Hepatocyte (in vitro differentiated cells): ENCODE measurements at regions not wholly inside any gene's neighbourhood (a gene's known extent, or its start where the extent isn't known, plus 50 kb on each side); places are given as distances from the start of the nearest gene placed in this dataset.

Source experiments
- DNase-seq: peaks from one replicate; pipeline ENCODE4 v3.0.0-alpha.2; 2016; ENCODE audit warnings: low spot score
- H2AFZ ChIP-seq: fragments of 200-600 bp; sonication (generic); 2 replicates; pipeline ENCODE4 v1.6.0; 2016; ENCODE audit warnings: antibody characterized with exemption, mild to moderate bottlenecking
- H3K27ac ChIP-seq: fragments of 200-600 bp; sonication (generic); 2 replicates; pipeline ENCODE4 v1.5.1; 2016; ENCODE audit warnings: mild to moderate bottlenecking
- H3K27me3 ChIP-seq: fragments of 200-600 bp; sonication (generic); 2 replicates; pipeline ENCODE4 v1.6.1; 2016
- H3K36me3 ChIP-seq: fragments of 200-600 bp; sonication (generic); replicated peaks from 2 replicates; pipeline ENCODE4 v1.5.1; 2016; ENCODE audit warnings: low read depth; ENCODE audit not compliant: insufficient read depth
- H3K4me1 ChIP-seq: fragments of 200-600 bp; sonication (generic); 2 replicates; pipeline ENCODE4 v1.5.1; 2016; ENCODE audit warnings: mild to moderate bottlenecking, moderate library complexity; ENCODE audit not compliant: insufficient read depth
- H3K4me2 ChIP-seq: fragments of 200-600 bp; sonication (generic); 2 replicates; pipeline ENCODE4 v1.6.0; 2016
- H3K4me3 ChIP-seq: fragments of 200-600 bp; sonication (generic); 2 replicates; pipeline ENCODE4 v1.5.1; 2016; ENCODE audit warnings: mild to moderate bottlenecking
- H3K79me2 ChIP-seq: fragments of 200-600 bp; sonication (generic); 2 replicates; pipeline ENCODE4 v1.6.0; 2017; ENCODE audit warnings: mild to moderate bottlenecking
- H3K9me2 ChIP-seq: fragments of 200-600 bp; sonication (generic); replicated peaks from 2 replicates; pipeline ENCODE4 v1.6.0; 2017; ENCODE audit warnings: mild to moderate bottlenecking; ENCODE audit not compliant: insufficient read depth
- H3K9me3 ChIP-seq: fragments of 200-600 bp; sonication (generic); 2 replicates; pipeline ENCODE4 v1.5.1; 2016; ENCODE audit warnings: low read depth, mild to moderate bottlenecking
- H4K20me1 ChIP-seq: fragments of 200-600 bp; sonication (generic); 2 replicates; pipeline ENCODE4 v1.6.0; 2016; ENCODE audit warnings: mild to moderate bottlenecking; ENCODE audit not compliant: insufficient read depth, poor library complexity, severe bottlenecking
- EZH2 ChIP-seq: fragments of 200-600 bp; sonication (generic); IDR thresholded peaks from 2 replicates; pipeline ENCODE4 v1.6.1; 2016; ENCODE audit warnings: antibody characterized with exemption, mild to moderate bottlenecking, borderline replicate concordance
- EZH2phosphoT487 ChIP-seq: fragments of 200-600 bp; sonication (generic); IDR thresholded peaks from one replicate; pipeline ENCODE4 v1.6.1; 2018; ENCODE audit warnings: antibody characterized with exemption, mild to moderate bottlenecking, low read depth, moderate library complexity; ENCODE audit not compliant: unreplicated experiment, severe bottlenecking
- WGBS: methylation state at CpG from one replicate; pipeline ENCODE4 v1.1.6; 2016; ENCODE audit warnings: low lambda C conversion rate; ENCODE audit errors: missing lambda C conversion rate; 5-methylcytosine and 5-hydroxymethylcytosine counted together
- TF ChIP-seq, protein P1 (sequence below): fragments of 200-600 bp; sonication (generic); IDR thresholded peaks from 2 replicates; pipeline ENCODE4 v1.5.1; 2016; ENCODE audit warnings: antibody characterized with exemption, mild to moderate bottlenecking; ENCODE audit not compliant: poor library complexity

DNA sequence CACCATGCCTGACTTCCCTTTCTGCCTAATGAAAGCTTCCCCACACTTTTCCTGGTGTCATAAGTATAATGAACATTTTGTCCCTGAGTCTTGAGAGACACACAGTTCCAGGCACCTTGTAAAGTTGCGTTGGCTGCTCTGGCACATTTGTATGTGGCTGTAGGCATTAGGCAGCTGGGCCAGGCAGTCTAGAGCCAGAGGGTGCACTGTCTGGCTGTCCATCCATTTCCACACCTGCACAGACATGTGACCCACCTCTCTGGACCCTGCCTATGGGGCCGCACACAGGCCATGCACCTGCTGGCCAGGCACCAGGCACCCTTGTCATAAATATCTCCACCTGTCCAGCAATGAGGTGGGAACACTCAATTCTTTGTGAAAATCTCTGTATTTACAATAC is 54.7 kb upstream of the ANTXRL start:
- Histone ChIP-seq H3K4me3 (no peak overlapping the region), H3K27me3 (no peaks in the 10 kb centered on the region), H2AFZ (no peak overlapping the region), H4K20me1 (no peaks in the 10 kb centered on the region), H3K4me2 (no peak overlapping the region), H3K27ac (no peak overlapping the region), H3K9me3 (no peaks in the 10 kb centered on the region), H3K79me2 (no peaks in the 10 kb centered on the region), H3K4me1 (no peaks in the 10 kb centered on the region), H3K9me2 (no peaks in the 10 kb centered on the region), H3K36me3 (no peaks in the 10 kb centered on the region)
- no peak for DNase-seq
- no peak for TF ChIP-seq EZH2phosphoT487
- TF ChIP-seq EZH2: no peak
- TF ChIP-seq, protein P1, sequence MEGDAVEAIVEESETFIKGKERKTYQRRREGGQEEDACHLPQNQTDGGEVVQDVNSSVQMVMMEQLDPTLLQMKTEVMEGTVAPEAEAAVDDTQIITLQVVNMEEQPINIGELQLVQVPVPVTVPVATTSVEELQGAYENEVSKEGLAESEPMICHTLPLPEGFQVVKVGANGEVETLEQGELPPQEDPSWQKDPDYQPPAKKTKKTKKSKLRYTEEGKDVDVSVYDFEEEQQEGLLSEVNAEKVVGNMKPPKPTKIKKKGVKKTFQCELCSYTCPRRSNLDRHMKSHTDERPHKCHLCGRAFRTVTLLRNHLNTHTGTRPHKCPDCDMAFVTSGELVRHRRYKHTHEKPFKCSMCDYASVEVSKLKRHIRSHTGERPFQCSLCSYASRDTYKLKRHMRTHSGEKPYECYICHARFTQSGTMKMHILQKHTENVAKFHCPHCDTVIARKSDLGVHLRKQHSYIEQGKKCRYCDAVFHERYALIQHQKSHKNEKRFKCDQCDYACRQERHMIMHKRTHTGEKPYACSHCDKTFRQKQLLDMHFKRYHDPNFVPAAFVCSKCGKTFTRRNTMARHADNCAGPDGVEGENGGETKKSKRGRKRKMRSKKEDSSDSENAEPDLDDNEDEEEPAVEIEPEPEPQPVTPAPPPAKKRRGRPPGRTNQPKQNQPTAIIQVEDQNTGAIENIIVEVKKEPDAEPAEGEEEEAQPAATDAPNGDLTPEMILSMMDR: no peak
- 90% methylated on average over 2 of the region's 2 CpGs for WGBS

DNA sequence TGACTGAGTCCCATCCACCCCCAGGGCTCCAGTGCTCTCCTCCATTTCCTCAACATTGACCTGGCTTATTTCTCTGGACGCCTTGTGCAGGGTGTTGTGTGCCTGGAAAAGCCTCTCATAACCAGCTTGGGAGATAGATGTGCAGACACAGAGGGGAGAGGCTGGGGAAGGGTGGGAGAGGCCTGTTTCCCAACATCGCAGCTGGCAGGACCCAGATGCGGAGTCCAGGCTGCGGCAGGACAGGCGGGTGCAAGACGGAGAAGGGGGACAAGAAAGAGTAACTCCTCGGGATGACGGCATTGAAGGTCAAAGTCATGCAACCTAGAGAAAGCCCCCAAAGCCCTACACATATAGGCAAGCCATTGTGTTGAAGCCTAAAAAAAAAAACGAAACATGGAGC is 54.1 kb upstream of the ANTXRL start:
- WGBS: 87% methylated on average over 9 of the region's 9 CpGs
- Histone ChIP-seq H3K27ac (no peak overlapping the region), H4K20me1 (no peaks in the 10 kb centered on the region), H3K27me3 (no peaks in the 10 kb centered on the region), H3K79me2 (no peaks in the 10 kb centered on the region), H3K36me3 (no peaks in the 10 kb centered on the region), H3K9me2 (no peaks in the 10 kb centered on the region), H3K4me3 (no peak overlapping the region), H3K9me3 (no peaks in the 10 kb centered on the region), H3K4me1 (no peaks in the 10 kb centered on the region), H3K4me2 (no peak overlapping the region), H2AFZ (no peak overlapping the region)
- DNase-seq: no peak
- TF ChIP-seq, protein P1: no peak
- no peak for TF ChIP-seq EZH2
- no peak for TF ChIP-seq EZH2phosphoT487

DNA sequence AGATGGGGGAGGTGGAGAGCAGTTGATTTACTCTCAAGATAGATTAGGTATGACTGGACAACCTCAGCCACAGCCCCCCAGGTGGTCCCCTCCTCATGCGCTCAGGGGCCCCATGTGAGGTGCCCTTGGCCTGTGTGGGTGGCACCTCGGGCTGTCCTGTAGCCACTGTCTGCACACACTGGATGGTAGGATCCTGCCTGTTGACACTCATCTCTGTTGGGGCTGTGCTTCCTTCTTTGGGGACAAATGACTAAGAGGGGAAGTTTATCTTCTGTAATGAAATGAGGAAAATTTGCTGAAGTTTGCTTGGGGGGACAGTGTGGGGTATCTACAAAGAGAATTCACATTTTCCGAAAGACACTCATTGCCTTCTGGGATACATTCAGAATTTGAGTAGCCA is 53.6 kb upstream of the ANTXRL start:
- TF ChIP-seq EZH2phosphoT487 (no peak), EZH2 (no peak)
- TF ChIP-seq, protein P1: no peak
- Histone ChIP-seq H3K27me3 (no peaks in the 10 kb centered on the region), H3K79me2 (no peaks in the 10 kb centered on the region), H3K9me3 (no peaks in the 10 kb centered on the region), H3K27ac (no peak overlapping the region), H3K36me3 (no peaks in the 10 kb centered on the region), H3K9me2 (no peaks in the 10 kb centered on the region), H3K4me3 (no peak overlapping the region), H3K4me1 (no peaks in the 10 kb centered on the region), H4K20me1 (no peaks in the 10 kb centered on the region), H3K4me2 (no peak overlapping the region), H2AFZ (no peak overlapping the region)
- 85% methylated on average over 3 of the region's 3 CpGs for WGBS
- DNase-seq: no peak

DNA sequence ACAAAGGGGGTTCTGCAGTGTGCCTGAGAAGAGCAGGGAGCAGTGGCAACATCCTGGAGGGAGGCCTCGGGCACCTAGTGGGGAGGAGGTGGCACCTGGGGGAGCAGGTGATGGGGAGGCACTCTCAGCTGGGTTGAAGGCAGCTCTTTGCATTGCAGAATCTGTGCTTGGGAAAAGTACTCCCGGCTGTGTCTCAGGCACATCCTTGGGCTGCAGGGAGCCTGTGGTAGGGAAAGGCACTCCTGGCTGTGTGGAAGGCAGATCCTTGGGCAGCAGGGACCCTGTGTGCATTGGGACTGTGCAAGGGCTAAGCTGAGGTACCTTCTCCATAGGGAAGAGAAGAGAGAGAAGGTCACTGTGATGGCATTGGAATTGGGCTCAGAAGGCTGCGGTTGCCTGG is 52.8 kb upstream of the ANTXRL start:
- no peaks in the 10 kb centered on the region for H3K36me3 ChIP-seq
- TF ChIP-seq EZH2: no peak
- TF ChIP-seq, protein P1: no peak
- no peak for TF ChIP-seq EZH2phosphoT487
- no peaks in the 10 kb centered on the region for H3K9me3 ChIP-seq
- H3K9me2 ChIP-seq: no peaks in the 10 kb centered on the region
- no peaks in the 10 kb centered on the region for H3K4me1 ChIP-seq
- H3K27me3 ChIP-seq: no peaks in the 10 kb centered on the region
- H4K20me1 ChIP-seq: no peaks in the 10 kb centered on the region
- H3K27ac ChIP-seq: no peak overlapping the region
- 91% methylated on average over 3 of the region's 3 CpGs for WGBS
- no peak overlapping the region for H3K4me2 ChIP-seq
- H2AFZ ChIP-seq: no peak overlapping the region
- no peak for DNase-seq
- no peaks in the 10 kb centered on the region for H3K79me2 ChIP-seq
- no peak overlapping the region for H3K4me3 ChIP-seq
